WTC11 (cell line): ENCODE measurements at regions not wholly inside any gene's neighbourhood (a gene's known extent, or its start where the extent isn't known, plus 50 kb on each side); places are given as distances from the start of the nearest gene placed in this dataset.
"Not testable (repeated sequence)": the region's sequence is repeated elsewhere in the genome, so short reads cannot be mapped to it uniquely, and the experiment has no call there.

Experiments used
- ATAC-seq: fragments of 200-7000 bp; cut with Tn5 transposase; 2 replicates; pipeline ENCODE4 v1.10.0; 2021; ENCODE audit warnings: mild to moderate bottlenecking, moderate library complexity
- CTCF ChIA-PET: fragments of 300-600 bp; sonication (Branson Sonifier 250); formaldehyde crosslinking; loops from one replicate; lab custom pipeline; 2021; ENCODE audit warnings: antibody characterized with exemption; lab: Charles Lee
- POLR2A ChIA-PET: fragments of 350-600 bp; sonication (Branson Sonifier 250); formaldehyde crosslinking; loops from one replicate; lab custom pipeline; 2021; ENCODE audit warnings: antibody characterized with exemption; lab: Charles Lee
- DNase-seq: peaks from one replicate; pipeline ENCODE4 v3.0.0; 2021; ENCODE audit warnings: low spot score
- H3K27ac Mint-ChIP-seq: 2 replicates; pipeline ENCODE4 v1.8.0; 2021; ENCODE audit warnings: mixed read lengths
- H3K27me3 Mint-ChIP-seq: 2 replicates; pipeline ENCODE4 v1.8.0; 2021; ENCODE audit warnings: low read depth, mild to moderate bottlenecking, moderate library complexity, mixed read lengths
- H3K36me3 Mint-ChIP-seq: 2 replicates; pipeline ENCODE4 v1.8.0; 2021; ENCODE audit warnings: mixed read lengths
- H3K4me1 Mint-ChIP-seq: 2 replicates; pipeline ENCODE4 v1.8.0; 2022; ENCODE audit warnings: mixed read lengths
- H3K4me3 Mint-ChIP-seq: 2 replicates; pipeline ENCODE4 v1.8.0; 2021; ENCODE audit warnings: mild to moderate bottlenecking, moderate library complexity, mixed read lengths
- H3K9me3 Mint-ChIP-seq: 2 replicates; pipeline ENCODE4 v1.8.0; 2021; ENCODE audit warnings: mixed read lengths
- ARID4B ChIP-seq: sonication (generic); formaldehyde crosslinking; IDR thresholded peaks from 2 replicates; pipeline ENCODE4 v1.8.0; 2023; ENCODE audit warnings: missing genetic modification reagents, mild to moderate bottlenecking, borderline replicate concordance
- CTCF ChIP-seq: fragments of 200-600 bp; IDR thresholded peaks from 2 replicates; pipeline ENCODE4 v1.8.0; 2022; ENCODE audit warnings: antibody characterized with exemption
- E2F4 ChIP-seq: sonication (generic); formaldehyde crosslinking; IDR thresholded peaks from 2 replicates; pipeline ENCODE4 v1.8.1; 2022; ENCODE audit warnings: low read depth, mild to moderate bottlenecking, moderate library complexity, missing genetic modification reagents, borderline replicate concordance
- E2F5 ChIP-seq: sonication (generic); formaldehyde crosslinking; IDR thresholded peaks from 2 replicates; pipeline ENCODE4 v1.8.1; 2022; ENCODE audit warnings: mild to moderate bottlenecking, moderate library complexity, missing genetic modification reagents
- FOXK1 ChIP-seq: sonication (generic); formaldehyde crosslinking; IDR thresholded peaks from 2 replicates; pipeline ENCODE4 v1.8.0; 2022; ENCODE audit warnings: mild to moderate bottlenecking, moderate library complexity, missing genetic modification reagents
- FOXP4 ChIP-seq: sonication (generic); formaldehyde crosslinking; IDR thresholded peaks from 2 replicates; pipeline ENCODE4 v1.8.0; 2022; ENCODE audit warnings: mild to moderate bottlenecking, missing genetic modification reagents
- HMGA2 ChIP-seq: fragments of 250-450 bp; sonication (Bioruptor Pico); IDR thresholded peaks from 2 replicates; pipeline ENCODE4 v1.4.0; 2021; ENCODE audit warnings: mild to moderate bottlenecking, moderate library complexity
- JUN ChIP-seq: sonication (generic); formaldehyde crosslinking; IDR thresholded peaks from 2 replicates; pipeline ENCODE4 v1.8.0; 2023; ENCODE audit warnings: mild to moderate bottlenecking, missing genetic modification reagents
- MAX ChIP-seq: sonication (generic); formaldehyde crosslinking; IDR thresholded peaks from 2 replicates; pipeline ENCODE4 v1.8.0; 2022; ENCODE audit warnings: mild to moderate bottlenecking, missing genetic modification reagents
- NFYB ChIP-seq: sonication (generic); formaldehyde crosslinking; conservative IDR thresholded peaks from 2 replicates; pipeline ENCODE4 v1.8.0; 2022; ENCODE audit warnings: low read depth, missing genetic modification reagents
- NR2C2 ChIP-seq: sonication (generic); formaldehyde crosslinking; IDR thresholded peaks from 2 replicates; pipeline ENCODE4 v1.8.0; 2022; ENCODE audit warnings: mild to moderate bottlenecking, missing genetic modification reagents
- ZMAT4 ChIP-seq: fragments of 250-450 bp; sonication (Bioruptor Pico); IDR thresholded peaks from 2 replicates; pipeline ENCODE4 v1.9.0; 2021; ENCODE audit warnings: mild to moderate bottlenecking
- ZNF121 ChIP-seq: sonication (generic); formaldehyde crosslinking; IDR thresholded peaks from 2 replicates; pipeline ENCODE4 v1.8.0; 2023; ENCODE audit warnings: missing genetic modification reagents
- ZNF281 ChIP-seq: sonication (generic); formaldehyde crosslinking; IDR thresholded peaks from 2 replicates; pipeline ENCODE4 v1.8.0; 2023; ENCODE audit warnings: mild to moderate bottlenecking, missing genetic modification reagents

- CTCF ChIA-PET: interaction anchor here (1.3 kb wide), 1 partner anchor 146 kb away, joined by 3 read pairs; no protein-coding TSS in a partner anchor
- POLR2A ChIA-PET, H3K36me3 Mint-ChIP-seq, H3K27me3 Mint-ChIP-seq, H3K27ac Mint-ChIP-seq, ATAC-seq, H3K9me3 Mint-ChIP-seq, DNase-seq, H3K4me3 Mint-ChIP-seq, H3K4me1 Mint-ChIP-seq: not testable (repeated sequence)
Measured at GRCh38 chr12:64552510-64552909, 57.8 kb upstream of the RASSF3 start.

- H3K9me3 Mint-ChIP-seq, H3K36me3 Mint-ChIP-seq, H3K27ac Mint-ChIP-seq, H3K4me3 Mint-ChIP-seq, DNase-seq, H3K27me3 Mint-ChIP-seq, H3K4me1 Mint-ChIP-seq, CTCF ChIA-PET, ATAC-seq, POLR2A ChIA-PET: not testable (repeated sequence)
Measured at GRCh38 chr12:64553689-64554088, 56.6 kb upstream of the RASSF3 start.

- no peak overlapping the region for H3K4me3 Mint-ChIP-seq
- ATAC-seq: peak; percentile 18; the same call in 1 of the 2 replicates
- no peak overlapping the region for H3K27ac Mint-ChIP-seq
- DNase-seq: no peak
- H3K27me3 Mint-ChIP-seq: no peaks in the 10 kb centered on the region; the same call in 1 of the 2 replicates
- POLR2A ChIA-PET: no interaction called here
- no peaks in the 10 kb centered on the region for H3K36me3 Mint-ChIP-seq
- CTCF ChIA-PET: interaction anchor here (1.0 to 1.2 kb wide), 2 partner anchors 122 to 142 kb away, joined by 3 read pairs; no protein-coding TSS in a partner anchor
- H3K4me1 Mint-ChIP-seq: peaks cover 11% of the 10 kb centered on the region
- H3K9me3 Mint-ChIP-seq: no peaks in the 10 kb centered on the region
- TF ChIP-seq FOXK1 (CRISPR knock-in tag) (no peak), ZNF121 (CRISPR knock-in tag) (peak; percentile 79; the same call in 1 of the 2 replicates)
Measured at GRCh38 chr12:64556231-64556630, 54.1 kb upstream of the RASSF3 start.

- Mint-ChIP-seq H3K27ac (no peak overlapping the region), H3K9me3 (no peaks in the 10 kb centered on the region), H3K4me3 (no peak overlapping the region), H3K36me3 (no peaks in the 10 kb centered on the region), H3K4me1 (peaks cover 14% of the 10 kb centered on the region), H3K27me3 (no peaks in the 10 kb centered on the region)
- DNase-seq (no peak), ATAC-seq (no peak)
- ChIA-PET CTCF (interaction anchor here (1.8 kb wide), 1 partner anchor 139 kb away, joined by 5 read pairs; no protein-coding TSS in a partner anchor), POLR2A (no interaction called here)
- no peak for TF ChIP-seq MAX
- no peak for TF ChIP-seq FOXK1 (CRISPR knock-in tag)
- no peak for TF ChIP-seq ZMAT4 (CRISPR knock-in tag)
- TF ChIP-seq JUN (CRISPR knock-in tag): no peak
- no peak for TF ChIP-seq ARID4B (CRISPR knock-in tag)
- TF ChIP-seq NFYB (CRISPR knock-in tag): no peak
- no peak for TF ChIP-seq ZNF281
- no peak for TF ChIP-seq E2F5 (CRISPR knock-in tag)
- no peak for TF ChIP-seq NR2C2 (CRISPR knock-in tag)
- TF ChIP-seq CTCF: no peak
- TF ChIP-seq HMGA2 (CRISPR knock-in tag): no peak
- TF ChIP-seq ZNF121 (CRISPR knock-in tag): no peak
- no peak for TF ChIP-seq FOXP4
- TF ChIP-seq E2F4 (CRISPR knock-in tag): no peak
Measured at GRCh38 chr12:64558754-64559153, 51.5 kb upstream of the RASSF3 start.
